GM18520 (cell line): ENCODE measurements at regions not wholly inside any gene's neighbourhood (a gene's known extent, or its start where the extent isn't known, plus 50 kb on each side); places are given as distances from the start of the nearest gene placed in this dataset.
"Not testable (repeated sequence)": the region's sequence is repeated elsewhere in the genome, so short reads cannot be mapped to it uniquely, and the experiment has no call there.

Source experiments
- ATAC-seq: cut with Tn5 transposase; IDR thresholded peaks from one replicate; pipeline ENCODE4 v1.9.1; 2021; ENCODE audit not compliant: unreplicated experiment

DNA sequence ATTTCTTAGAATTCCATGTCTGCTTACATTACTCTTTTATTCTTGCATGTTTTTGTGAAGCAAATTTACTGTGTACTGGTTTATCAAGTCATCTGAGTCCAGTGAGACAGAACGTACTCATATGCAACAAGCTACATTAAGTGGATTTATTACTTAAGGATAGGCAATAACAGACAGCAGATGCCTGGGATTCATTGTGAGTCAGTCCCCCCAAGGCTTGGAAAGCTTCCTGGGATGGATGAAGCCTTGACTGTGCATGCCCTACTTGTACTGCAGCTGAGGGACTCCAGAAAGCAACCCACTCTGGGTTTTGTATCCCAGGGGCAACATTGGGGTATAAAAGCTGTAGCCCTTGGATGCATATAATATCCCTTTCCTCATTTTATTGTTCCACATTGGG lies 113.4 kb upstream of the RAB18 start:
- no peak for ATAC-seq

DNA sequence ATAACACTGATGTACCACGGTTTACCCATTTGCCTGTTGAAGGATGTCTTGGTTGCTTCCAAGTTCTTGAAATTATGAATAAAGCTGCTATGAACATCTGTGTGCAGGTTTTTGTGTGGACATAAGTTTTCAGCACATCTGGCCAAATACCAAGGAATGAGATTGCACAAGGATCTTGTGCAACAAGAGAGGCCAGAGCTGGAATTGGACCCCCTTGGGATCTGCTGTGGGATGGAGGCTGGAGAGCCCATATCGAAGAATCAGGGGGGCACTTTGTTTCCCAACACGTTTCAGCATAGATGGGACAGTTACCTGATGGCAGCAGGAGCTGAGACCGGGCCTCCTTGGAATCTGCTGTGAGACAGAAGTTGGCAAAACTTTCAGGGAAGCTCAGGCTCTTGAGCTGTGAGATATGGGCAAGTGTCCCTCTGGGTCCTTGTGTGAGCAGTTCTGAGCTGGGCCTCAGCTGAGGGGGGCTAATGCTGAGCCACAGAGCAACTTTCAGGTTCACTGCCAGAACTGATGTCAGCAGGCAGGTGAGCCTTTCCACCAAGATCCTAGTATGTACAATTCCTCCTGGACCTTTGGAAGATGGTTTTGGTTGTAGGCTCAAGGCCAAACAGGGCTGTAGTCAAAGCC lies 115.2 kb upstream of the RAB18 start:
- ATAC-seq, result no peak

DNA sequence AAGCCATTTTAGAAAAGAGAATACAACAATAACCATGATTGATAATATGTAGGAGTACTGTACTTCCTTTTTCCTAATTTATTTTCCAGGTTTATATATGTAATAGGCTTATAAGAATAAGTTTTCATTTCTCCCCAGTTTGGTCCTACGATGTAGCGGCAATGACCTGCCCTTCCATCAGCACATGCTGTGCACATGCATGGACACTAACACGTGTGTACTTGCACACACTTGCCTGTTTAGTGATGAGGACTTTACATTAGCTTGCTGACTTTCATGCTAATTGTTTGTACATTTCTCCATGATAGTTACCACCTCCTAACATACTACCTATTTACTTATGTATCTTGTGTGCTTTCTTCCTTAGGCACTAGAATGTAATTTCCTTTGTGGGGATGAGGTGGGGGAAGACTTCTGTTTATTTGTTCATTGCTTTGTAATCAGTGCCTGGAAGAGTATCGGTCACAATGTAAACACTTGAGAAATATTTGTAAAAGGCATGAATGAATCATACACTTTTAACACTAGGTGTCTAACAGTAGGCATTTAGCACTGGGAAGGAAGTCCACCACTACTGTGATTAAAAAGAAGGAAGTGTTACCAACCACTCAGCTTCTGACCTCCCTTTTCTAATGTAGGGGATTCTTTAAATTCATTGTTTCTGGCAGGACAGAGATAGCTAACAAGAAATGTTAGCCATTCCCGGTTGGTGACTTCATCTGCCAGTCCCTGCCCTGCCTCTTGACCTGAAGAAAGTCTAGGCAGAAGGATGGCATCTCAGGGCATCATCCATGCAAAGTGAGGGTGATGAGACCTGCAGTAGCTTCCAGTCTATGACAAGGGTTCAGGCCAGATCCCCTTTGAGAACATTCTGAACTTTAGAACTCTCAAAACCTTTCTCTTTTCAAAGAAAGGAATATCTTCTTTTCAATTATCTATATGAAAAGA lies 120.2 kb upstream of the RAB18 start:
- ATAC-seq, result no peak

DNA sequence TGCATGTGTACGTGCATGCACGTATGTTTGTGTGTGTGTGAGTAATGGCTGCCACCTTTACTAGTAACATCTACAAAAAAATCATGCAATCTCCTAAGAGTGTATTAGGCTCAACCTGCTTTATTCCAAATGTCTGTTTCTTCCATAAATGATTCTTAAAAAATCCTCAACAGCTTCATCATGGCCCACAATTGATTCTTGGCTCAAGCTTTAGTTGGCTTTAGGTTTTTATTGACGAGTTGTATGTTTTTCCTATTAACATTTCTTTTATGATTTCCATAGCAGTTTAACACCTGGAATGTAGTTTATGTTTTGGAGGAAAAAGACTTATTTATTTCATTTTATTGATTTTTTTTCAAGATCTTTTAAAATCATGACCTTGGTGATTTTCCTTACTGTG lies 121.9 kb upstream of the RAB18 start:
- no peak for ATAC-seq

DNA sequence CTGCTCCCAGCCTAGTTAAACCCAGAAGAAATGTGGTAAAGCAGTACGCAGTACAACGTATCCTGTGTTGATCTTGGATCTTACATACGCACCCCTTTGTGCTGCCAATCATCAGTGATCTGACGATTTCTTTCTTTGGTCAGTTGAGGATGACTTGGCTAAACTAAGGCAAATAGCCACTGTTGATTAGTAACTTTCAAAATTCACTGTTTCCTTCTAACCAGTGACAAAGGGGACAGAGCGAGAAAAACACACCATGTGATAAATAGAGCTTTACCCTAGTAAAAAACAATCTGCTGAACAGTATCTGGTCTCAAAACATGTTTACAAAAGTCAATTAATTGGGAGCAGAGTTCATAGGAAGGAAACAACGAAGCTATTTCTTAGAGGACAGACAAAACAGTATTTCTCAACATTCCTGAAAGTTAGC lies 123.2 kb upstream of the RAB18 start:
- no peak for ATAC-seq

DNA sequence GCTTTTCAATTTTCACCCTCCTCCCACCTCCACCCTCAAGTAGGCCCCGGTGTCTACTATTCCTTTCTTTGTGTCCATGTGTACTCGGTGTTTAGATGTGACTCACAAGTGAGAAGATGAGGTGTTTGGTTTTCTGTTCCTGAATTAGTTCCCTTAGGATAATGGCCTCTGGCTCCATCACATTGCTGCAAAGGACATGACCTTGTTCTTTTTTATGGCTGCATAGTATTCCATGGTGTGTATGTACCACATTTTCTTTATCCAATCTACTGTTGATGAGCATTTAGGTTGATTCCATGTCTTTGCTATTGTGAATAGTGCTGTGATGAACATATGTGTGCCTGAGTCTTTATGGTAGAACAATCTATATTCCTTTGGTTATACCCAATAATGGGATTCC lies 125.1 kb upstream of the RAB18 start:
- not testable (repeated sequence) for ATAC-seq

DNA sequence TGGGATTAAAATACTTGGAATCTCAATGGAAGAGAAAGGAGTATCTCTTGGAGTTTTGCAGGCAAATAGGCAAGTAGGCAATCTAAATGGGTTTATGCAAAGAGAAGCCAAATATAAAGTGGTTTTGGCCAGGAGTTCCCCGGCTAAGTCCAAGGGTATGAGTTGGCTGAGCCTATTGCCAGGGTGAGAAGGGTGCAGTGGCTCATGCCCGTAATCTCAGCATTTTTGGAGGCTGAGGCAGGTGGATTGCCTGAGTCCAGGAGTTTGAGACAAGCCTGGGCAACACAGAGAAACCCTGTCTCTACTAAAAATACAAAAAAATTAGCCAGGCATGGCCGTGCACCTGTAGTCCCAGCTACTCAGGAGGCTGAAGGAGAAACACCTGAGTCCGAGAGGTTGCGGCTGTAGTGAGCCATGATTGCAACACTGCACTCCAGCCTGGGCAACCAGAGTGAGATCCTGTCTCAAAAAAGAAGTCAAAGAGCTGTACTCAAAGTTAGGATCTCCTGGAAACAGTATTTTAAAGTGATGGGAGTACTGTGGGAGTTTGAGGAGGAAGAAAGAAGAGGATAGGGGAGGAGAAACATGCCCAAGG lies 130.4 kb upstream of the RAB18 start:
- ATAC-seq, result no peak

DNA sequence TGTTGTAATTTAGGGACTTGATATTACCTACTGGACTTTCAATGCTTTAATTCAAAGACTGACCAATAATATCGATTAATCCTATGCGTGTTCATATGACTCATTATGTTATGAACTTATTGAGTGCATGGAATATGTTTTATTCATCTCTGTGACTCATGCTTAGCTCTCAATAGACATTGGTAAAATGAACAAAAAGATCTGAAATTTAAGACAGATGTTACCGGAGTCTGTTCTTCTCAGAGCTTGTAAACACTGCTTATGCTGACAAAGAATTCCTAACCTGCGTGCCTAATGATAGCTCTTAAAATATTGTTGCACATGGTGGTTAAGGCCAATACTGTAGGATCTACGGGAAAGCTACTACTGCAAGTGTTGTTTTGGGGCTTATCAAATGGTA lies 131.5 kb upstream of the ACBD5 start:
- no peak for ATAC-seq

DNA sequence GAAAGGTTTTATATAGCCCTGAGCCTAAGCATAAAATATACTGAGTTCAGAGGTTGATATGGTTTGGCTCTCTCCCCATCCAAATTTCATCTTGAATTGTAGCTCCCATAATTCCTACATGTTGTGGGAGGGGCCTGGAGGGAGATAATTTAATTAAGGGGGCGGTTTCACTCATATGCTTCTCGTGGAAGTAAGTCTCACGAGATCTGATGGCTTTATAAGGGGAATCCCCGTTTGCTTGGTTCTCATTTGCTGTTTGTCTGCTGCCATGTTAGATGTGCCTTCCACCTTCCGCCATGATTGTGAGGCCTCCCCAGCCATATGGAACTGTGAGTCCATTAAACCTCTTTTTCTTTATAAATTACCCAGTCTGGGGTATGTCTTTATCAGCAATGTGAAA lies 130.8 kb upstream of the ACBD5 start:
- ATAC-seq, result not testable (repeated sequence)

DNA sequence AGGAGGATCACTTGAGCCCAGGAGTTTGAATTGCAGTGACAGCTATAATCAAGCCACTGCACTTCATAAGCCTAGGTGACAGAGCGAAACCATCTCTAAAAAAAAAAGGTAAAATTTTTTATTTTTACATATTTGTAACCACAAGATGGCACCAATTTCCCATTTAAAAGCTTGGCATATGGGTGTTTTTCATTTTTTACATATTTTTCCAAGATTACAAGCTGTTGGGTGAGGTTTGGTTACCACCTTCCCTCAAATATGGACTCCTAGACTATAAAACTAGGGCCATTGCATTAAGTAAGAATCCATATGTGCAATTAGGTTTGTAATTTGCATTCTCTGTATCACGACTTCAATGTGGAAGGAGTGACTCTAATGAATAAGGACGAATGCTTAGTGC lies 129.3 kb upstream of the ACBD5 start:
- no peak for ATAC-seq

DNA sequence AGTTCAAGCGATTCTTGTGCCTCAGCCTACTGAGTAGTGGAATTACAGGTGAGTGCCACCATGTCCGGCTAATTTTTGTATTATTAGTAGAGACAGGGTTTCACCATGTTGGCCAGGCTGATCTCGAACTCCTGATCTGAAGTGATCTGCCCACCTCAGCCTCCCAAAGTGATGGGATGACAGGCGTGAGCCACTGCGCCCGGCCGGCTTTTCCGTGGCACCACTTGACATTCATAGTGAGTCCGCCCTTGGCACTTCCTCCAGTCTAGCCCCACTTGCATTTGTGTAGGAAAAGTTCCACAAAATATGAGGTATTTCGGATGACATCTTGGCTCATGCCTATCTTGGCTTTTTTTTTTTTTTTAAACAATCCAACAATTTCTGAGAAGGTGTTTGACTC lies 128.1 kb upstream of the ACBD5 start:
- ATAC-seq, result no peak

DNA sequence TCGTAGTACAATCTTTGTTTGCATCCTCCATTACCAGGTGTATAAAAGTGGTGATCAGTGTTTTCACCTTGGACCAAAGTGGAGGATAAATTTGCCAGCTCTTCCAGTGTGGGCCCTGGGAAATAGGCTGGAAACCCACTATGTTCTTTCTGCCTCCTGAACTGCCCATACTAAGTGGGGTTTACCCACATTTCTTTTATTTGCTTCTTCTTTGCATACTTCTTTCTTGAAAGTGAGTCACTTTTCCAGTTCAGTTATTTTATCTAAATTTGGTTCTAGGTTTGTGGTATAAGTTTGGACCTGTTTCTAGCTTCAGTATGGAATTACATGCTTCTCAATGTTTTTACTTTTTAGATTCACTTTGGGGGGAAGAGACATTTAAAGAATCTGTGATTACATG lies 126.2 kb upstream of the ACBD5 start:
- no peak for ATAC-seq

DNA sequence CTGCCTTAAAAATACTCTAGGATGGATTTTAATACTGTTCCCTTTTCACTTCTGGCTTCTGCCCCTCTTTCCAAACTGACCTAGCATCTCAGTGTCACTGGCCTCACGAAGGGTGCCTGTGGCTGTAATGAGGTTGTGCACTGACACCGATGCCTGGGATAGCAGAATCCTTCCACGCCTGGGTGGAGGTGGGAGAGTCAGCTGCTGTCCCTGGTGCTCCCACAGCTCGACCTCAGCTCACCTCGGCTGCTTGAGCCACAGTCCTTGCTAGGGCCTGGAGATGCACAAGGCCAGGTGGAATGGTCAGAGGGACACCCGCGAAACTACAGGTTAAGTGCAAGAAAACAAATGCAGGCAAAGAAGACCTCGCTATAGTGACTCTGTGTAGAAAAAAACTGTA lies 123.4 kb upstream of the ACBD5 start:
- ATAC-seq, result no peak

DNA sequence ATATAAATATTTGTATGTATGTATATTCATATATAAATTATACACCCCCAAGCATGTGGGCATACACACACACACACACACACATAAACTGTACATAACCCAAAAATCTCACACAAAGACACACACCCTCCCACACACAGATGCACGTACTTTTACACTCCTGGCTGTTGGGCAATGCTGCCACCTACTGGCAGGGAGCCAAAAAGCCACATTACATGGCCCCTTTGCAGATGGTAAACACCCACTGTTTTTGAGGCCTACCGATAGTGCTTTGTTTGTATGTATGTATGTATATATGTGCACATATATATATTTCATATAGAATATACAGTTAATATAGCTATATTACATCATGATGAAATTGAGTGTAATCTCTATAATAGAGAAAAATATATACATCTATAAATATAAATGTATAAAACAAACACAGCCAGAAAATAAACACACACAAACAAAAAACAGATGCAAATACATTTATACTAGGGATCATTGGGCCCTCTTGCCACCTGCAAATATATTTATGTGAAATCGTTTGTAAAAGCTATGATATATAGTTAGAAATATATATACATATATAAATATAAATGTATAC lies 120.1 kb upstream of the ACBD5 start:
- peak; percentile 90 for ATAC-seq

DNA sequence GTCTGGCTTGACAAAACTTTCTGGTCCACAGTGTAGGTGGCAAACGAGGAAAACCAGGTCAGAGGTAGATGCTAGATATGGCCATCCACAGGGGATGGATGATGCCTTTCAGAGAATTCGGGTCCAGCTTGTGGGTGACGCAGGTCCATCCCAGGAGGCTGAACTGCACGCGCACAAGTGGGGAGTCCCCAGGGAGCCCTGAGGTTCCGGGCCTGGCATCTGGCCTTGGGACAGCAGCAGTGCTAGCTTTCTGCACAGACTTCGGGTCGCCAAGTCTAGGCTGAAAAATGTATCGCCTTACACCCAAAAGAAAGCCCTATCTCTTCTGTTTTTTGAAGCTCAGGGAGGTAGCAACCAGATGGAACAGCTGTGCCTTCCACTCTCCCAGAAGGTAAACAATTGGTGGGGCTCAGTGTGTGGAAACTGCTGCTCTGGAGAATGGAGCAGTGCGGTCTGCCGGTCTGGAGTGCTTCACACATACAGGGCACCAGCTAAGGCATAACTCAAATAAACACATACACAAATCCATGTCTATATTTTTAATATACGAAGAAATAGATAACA lies 119.3 kb upstream of the ACBD5 start:
- ATAC-seq, result no peak

DNA sequence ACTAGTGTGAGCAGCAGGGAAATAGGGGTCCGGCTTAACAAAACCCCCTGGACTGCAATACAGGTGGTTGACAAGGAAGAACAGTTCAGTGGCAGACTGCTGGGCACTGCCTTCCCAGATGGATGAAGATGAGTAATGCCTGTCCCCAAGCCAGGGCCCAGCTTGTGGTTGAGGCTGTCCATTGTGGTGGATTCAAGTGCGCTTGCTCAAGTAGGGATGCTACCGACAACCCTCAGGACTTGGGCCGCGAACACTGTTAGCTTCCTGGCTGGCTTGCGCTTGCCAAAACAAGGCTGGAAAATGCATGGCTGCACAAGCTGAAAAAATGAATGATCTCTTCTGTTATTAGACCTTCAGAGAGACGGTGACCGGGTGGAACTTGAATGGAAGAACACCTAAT lies 116.1 kb upstream of the ACBD5 start:
- no peak for ATAC-seq

DNA sequence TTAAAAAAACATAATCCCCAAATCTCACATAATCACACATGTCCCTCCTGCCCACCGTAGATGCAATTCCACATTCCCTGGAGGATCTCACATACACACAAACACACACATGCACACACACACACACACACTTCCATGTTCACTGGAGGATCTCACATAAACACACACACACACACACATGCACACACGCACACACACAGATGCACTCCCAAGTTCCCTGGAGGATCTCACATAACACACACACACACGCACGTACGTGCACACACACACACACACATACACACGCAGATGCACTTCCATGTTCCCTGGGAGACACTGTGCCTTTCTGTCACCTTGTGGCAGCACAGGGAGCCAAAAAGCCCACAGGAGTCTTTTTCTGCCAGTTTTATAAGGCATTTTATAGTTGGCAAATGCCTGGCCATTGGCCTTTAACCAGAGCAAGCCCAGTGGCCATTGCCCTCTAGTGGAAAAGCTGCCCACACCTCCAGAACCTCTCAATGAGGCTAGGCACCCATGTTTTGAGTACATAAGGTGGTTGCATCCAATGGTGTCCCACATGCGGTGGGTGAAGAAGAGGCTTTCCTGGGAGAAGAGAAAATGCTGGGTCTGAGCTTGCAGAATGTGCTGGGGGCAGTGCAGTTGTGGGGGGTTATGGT lies 115.4 kb upstream of the ACBD5 start:
- no peak for ATAC-seq

DNA sequence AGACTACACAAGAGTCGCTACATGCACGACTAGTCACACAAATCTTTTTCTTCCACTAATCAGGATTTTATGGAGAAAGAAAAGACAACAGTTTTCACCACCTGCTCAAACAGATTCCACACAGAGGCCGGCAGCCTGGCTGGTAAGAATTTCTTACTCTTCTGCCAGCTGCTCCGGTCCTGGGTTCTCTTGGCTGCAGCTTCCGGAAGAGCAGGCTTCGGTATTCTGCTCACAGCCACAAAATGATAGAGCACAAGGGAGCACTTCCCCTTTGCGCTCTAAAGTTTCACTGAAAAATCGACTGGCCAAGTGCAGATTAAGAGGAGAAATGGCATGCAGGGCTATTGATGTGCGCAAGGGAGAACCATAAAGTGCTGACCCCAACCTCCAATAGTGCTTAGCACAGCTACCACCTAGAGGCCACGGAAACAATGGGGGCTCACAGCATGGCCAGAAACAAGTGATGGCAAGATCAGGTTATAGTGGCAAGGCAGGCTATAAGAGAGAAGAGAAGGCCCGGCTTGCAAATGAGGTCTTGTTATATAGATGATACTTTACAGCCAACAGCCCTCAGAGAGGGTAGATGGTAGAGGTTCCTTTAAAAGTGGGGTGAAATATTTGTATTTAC lies 114.2 kb upstream of the ACBD5 start:
- peak; percentile 85 for ATAC-seq

DNA sequence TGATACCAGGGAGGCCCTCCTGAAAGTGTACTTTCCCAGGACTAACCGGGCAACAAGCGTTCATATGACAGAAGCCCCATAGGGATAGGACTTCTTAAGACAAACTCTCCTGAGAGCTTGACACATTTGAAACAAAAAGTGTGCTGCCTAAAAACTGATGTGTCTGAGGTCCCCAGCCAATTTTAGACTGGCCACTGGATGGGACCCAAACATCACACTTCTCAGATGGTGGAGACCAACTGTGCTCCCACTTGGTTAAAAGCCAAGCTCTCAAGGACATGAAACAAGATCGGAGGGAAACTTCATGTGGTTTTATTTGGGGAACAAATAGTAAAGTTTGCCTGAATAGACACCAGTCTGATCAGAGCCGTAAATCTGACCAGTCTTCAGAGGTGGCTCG lies 113.5 kb upstream of the ACBD5 start:
- not testable (repeated sequence) for ATAC-seq

DNA sequence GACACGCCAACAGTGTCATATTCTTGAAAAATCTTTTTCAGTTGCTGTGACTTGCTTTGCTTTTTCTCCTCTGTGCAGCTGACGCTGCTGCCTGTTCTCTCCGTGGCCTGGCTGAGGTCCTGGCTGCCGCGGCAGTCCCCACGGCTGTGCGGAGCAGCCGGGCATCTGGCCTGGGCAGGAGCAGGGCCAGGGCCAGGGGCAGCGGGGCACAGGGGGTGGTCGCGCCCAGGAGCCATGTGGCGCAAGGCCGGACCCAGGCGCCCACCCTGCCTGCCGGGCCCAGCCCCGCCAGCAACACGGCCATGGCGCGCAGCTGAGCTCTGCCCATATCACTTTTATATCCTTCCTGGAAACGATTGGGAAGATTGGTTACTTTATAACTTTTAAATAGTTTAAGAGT lies 109.4 kb upstream of the ACBD5 start:
- no peak for ATAC-seq
